Suprapubic skin (tissue), 4 donors: ENCODE measurements at regions not wholly inside any gene's neighbourhood (a gene's known extent, or its start where the extent isn't known, plus 50 kb on each side); places are given as distances from the start of the nearest gene placed in this dataset.

Experiments
- DNase-seq, 2 donors: peaks; one replicate each; pipeline ENCODE4 v3.0.0-alpha.2; 2019; ENCODE audit warnings: low spot score in 2 of 2
- H3K27ac ChIP-seq: fragments of 200-600 bp; sonication (generic); one replicate; pipeline ENCODE4 v1.5.1; 2019
- H3K27me3 ChIP-seq: fragments of 200-600 bp; sonication (generic); one replicate; pipeline ENCODE4 v1.5.1; 2019
- H3K36me3 ChIP-seq: fragments of 200-600 bp; sonication (generic); one replicate; pipeline ENCODE4 v1.5.1; 2019
- H3K4me1 ChIP-seq: fragments of 200-600 bp; sonication (generic); one replicate; pipeline ENCODE4 v1.5.1; 2019
- H3K4me3 ChIP-seq: fragments of 200-600 bp; sonication (generic); one replicate; pipeline ENCODE4 v1.5.1; 2019; ENCODE audit warnings: mild to moderate bottlenecking
- H3K9me3 ChIP-seq: fragments of 200-600 bp; sonication (generic); one replicate; pipeline ENCODE4 v1.5.1; 2019
- EP300 ChIP-seq: sonication (generic); formaldehyde crosslinking; IDR thresholded peaks from one replicate; pipeline ENCODE4 v1.6.1; 2017; ENCODE audit warnings: antibody characterized with exemption
- POLR2A ChIP-seq, 2 donors: fragments of 450-650 bp; IDR thresholded peaks; one replicate each; pipeline ENCODE4 v1.6.1; 2017; ENCODE audit warnings: antibody characterized with exemption in 2 of 2, mild to moderate bottlenecking in 2 of 2, moderate library complexity in 2 of 2
- POLR2AphosphoS5 ChIP-seq, 3 donors: sonication (generic); formaldehyde crosslinking; IDR thresholded peaks; one replicate each; pipeline ENCODE4 v1.6.1; 2017; ENCODE audit warnings: antibody characterized with exemption in 3 of 3
- WGBS: methylation state at CpG from one replicate; pipeline ENCODE4 v1.1.5; 2018; 5-methylcytosine and 5-hydroxymethylcytosine counted together
- TF ChIP-seq, protein P1 (sequence below), 2 donors: fragments of 200-600 bp in 1 of 2; fragments of 450-650 bp in 1 of 2; sonication (generic) in 1 of 2; IDR thresholded peaks; one replicate each; pipeline ENCODE4 v1.5.1; 2016 to 2019; ENCODE audit warnings: antibody characterized with exemption in 2 of 2, mild to moderate bottlenecking in 1 of 2, moderate library complexity in 1 of 2

- H3K4me3 ChIP-seq, result no peak overlapping the region
- DNase-seq, result no peak
- H3K36me3 ChIP-seq, result no peaks in the 10 kb centered on the region
- no peak overlapping the region for H3K27ac ChIP-seq
- TF ChIP-seq EP300 (no peak), POLR2A (IDR thresholded peaks at IDR 0.05) (no peak), POLR2AphosphoS5 (IDR thresholded peaks at IDR 0.05) (no peak)
- TF ChIP-seq, protein P1, sequence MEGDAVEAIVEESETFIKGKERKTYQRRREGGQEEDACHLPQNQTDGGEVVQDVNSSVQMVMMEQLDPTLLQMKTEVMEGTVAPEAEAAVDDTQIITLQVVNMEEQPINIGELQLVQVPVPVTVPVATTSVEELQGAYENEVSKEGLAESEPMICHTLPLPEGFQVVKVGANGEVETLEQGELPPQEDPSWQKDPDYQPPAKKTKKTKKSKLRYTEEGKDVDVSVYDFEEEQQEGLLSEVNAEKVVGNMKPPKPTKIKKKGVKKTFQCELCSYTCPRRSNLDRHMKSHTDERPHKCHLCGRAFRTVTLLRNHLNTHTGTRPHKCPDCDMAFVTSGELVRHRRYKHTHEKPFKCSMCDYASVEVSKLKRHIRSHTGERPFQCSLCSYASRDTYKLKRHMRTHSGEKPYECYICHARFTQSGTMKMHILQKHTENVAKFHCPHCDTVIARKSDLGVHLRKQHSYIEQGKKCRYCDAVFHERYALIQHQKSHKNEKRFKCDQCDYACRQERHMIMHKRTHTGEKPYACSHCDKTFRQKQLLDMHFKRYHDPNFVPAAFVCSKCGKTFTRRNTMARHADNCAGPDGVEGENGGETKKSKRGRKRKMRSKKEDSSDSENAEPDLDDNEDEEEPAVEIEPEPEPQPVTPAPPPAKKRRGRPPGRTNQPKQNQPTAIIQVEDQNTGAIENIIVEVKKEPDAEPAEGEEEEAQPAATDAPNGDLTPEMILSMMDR (IDR thresholded peaks at IDR 0.05), result no peak
- no peaks in the 10 kb centered on the region for H3K9me3 ChIP-seq
- no peaks in the 10 kb centered on the region for H3K27me3 ChIP-seq
- 52% methylated on average over 11 of the region's 11 CpGs for WGBS
- peaks cover 13% of the 10 kb centered on the region for H3K4me1 ChIP-seq
Measured at GRCh38 chr6:11833626-11834592, 55.3 kb upstream of the ADTRP start.

- DNase-seq, result no peak
- WGBS, result 93% methylated on average over 17 of the region's 17 CpGs
- TF ChIP-seq EP300, result no peak
- TF ChIP-seq, protein P1 (IDR thresholded peaks at IDR 0.05), result no peak
- no peak for TF ChIP-seq POLR2AphosphoS5 (IDR thresholded peaks at IDR 0.05)
- TF ChIP-seq POLR2A (IDR thresholded peaks at IDR 0.05), result no peak
- H3K4me1 ChIP-seq, result peaks cover 13% of the 10 kb centered on the region
- H3K4me3 ChIP-seq, result no peak overlapping the region
- H3K27me3 ChIP-seq, result no peaks in the 10 kb centered on the region
- H3K27ac ChIP-seq, result no peak overlapping the region
- H3K36me3 ChIP-seq, result no peaks in the 10 kb centered on the region
- H3K9me3 ChIP-seq, result no peaks in the 10 kb centered on the region
Measured at GRCh38 chr6:11831653-11832052, 53.0 kb upstream of the ADTRP start.

GRCh38 chr6:11830520-11830919 lies 51.9 kb upstream of the ADTRP start:
- H3K9me3 ChIP-seq, result no peaks in the 10 kb centered on the region
- H3K4me1 ChIP-seq, result peaks cover 12% of the 10 kb centered on the region
- 100% methylated on average over 2 of the region's 3 CpGs for WGBS
- no peak overlapping the region for H3K27ac ChIP-seq
- no peaks in the 10 kb centered on the region for H3K27me3 ChIP-seq
- no peaks in the 10 kb centered on the region for H3K36me3 ChIP-seq
- DNase-seq, result no peak
- TF ChIP-seq, protein P1 (IDR thresholded peaks at IDR 0.05), result no peak
- TF ChIP-seq POLR2A (IDR thresholded peaks at IDR 0.05), result no peak
- TF ChIP-seq POLR2AphosphoS5 (IDR thresholded peaks at IDR 0.05), result no peak
- no peak for TF ChIP-seq EP300
- H3K4me3 ChIP-seq, result no peak overlapping the region

DNA sequence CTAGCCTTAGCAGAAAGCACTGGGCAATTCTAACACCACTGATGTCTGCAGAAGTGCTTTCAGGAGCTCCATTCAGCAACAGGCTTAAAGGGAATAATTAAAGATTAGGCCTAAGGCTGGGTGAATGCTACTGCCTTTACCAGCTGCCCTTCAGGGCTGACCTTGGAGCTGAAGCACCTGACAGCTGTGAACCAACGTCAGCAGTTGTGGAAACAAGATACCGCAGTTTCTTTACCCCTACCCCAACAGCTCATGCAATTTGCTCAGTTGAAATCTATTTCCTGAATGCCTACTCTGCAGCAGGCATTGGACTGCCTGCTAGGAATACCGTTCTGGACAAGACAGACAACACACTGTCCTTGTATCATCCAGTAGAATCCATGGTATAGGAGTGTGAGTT lies 51.5 kb upstream of the ADTRP start:
- H3K27me3 ChIP-seq, result no peaks in the 10 kb centered on the region
- no peaks in the 10 kb centered on the region for H3K36me3 ChIP-seq
- TF ChIP-seq POLR2AphosphoS5 (IDR thresholded peaks at IDR 0.05), result no peak
- TF ChIP-seq, protein P1 (IDR thresholded peaks at IDR 0.05), result no peak
- H3K4me3 ChIP-seq, result no peak overlapping the region
- no peak for DNase-seq
- H3K4me1 ChIP-seq, result peaks cover 8% of the 10 kb centered on the region
- WGBS, result 100% methylated on average over 2 of the region's 3 CpGs
- H3K27ac ChIP-seq, result no peak overlapping the region
- no peaks in the 10 kb centered on the region for H3K9me3 ChIP-seq

GRCh38 chr6:11828262-11828870 lies 49.8 kb upstream of the ADTRP start:
- 71% methylated on average over 6 of the region's 6 CpGs for WGBS
- Histone ChIP-seq H3K36me3 (no peaks in the 10 kb centered on the region), H3K9me3 (no peaks in the 10 kb centered on the region), H3K4me3 (no peak overlapping the region), H3K27me3 (no peaks in the 10 kb centered on the region), H3K27ac (no peak overlapping the region), H3K4me1 (no peaks in the 10 kb centered on the region)
- no peak for DNase-seq
- no peak for TF ChIP-seq POLR2A (IDR thresholded peaks at IDR 0.05)
- no peak for TF ChIP-seq EP300
- no peak for TF ChIP-seq POLR2AphosphoS5 (IDR thresholded peaks at IDR 0.05)
- TF ChIP-seq, protein P1 (IDR thresholded peaks at IDR 0.05), result no peak
